ENCODE measurements at regions not wholly inside any gene's neighbourhood (a gene's known extent, or its start where the extent isn't known, plus 50 kb on each side); places are given as distances from the start of the nearest gene placed in this dataset.

DNA sequence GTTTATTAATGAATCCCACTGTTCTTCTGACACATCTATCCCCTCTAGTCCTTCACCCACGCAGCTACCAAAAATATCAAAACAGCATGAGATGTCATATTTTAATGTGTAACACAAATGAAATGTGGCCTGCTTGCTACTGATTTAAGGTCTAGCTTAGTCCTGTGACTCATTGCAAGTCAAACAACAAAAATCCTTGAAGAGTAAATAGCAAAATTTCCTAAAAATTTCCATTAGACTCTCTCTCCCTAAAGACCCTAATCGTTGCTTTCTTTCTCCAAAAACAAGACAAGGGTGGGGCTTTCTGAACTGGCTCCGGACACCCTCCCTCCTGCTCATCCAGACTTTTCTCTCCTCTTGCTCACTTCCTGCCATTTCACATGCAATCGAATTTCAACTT lies 99.9 kb upstream of the IPO5 start:
- TF ChIP-seq POLR2AphosphoS5 (IDR thresholded peaks at IDR 0.05; ENCODE audit: low read depth, low read length) (no peak), TCF7L2 (IDR thresholded peaks at IDR 0.05; ENCODE audit: low read depth, low read length) (no peak)
- TF ChIP-seq, protein P1, sequence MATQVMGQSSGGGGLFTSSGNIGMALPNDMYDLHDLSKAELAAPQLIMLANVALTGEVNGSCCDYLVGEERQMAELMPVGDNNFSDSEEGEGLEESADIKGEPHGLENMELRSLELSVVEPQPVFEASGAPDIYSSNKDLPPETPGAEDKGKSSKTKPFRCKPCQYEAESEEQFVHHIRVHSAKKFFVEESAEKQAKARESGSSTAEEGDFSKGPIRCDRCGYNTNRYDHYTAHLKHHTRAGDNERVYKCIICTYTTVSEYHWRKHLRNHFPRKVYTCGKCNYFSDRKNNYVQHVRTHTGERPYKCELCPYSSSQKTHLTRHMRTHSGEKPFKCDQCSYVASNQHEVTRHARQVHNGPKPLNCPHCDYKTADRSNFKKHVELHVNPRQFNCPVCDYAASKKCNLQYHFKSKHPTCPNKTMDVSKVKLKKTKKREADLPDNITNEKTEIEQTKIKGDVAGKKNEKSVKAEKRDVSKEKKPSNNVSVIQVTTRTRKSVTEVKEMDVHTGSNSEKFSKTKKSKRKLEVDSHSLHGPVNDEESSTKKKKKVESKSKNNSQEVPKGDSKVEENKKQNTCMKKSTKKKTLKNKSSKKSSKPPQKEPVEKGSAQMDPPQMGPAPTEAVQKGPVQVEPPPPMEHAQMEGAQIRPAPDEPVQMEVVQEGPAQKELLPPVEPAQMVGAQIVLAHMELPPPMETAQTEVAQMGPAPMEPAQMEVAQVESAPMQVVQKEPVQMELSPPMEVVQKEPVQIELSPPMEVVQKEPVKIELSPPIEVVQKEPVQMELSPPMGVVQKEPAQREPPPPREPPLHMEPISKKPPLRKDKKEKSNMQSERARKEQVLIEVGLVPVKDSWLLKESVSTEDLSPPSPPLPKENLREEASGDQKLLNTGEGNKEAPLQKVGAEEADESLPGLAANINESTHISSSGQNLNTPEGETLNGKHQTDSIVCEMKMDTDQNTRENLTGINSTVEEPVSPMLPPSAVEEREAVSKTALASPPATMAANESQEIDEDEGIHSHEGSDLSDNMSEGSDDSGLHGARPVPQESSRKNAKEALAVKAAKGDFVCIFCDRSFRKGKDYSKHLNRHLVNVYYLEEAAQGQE (IDR thresholded peaks at IDR 0.05; ENCODE audit: insufficient read depth in 1 of 2, low read depth in 2 of 2, low read length in 1 of 2), result no peak
